ENCODE measurements at regions not wholly inside any gene's neighbourhood (a gene's known extent, or its start where the extent isn't known, plus 50 kb on each side); places are given as distances from the start of the nearest gene placed in this dataset.

GRCh38 chr18:65547046-65547445 lies 203.8 kb upstream of the CDH7 start:
- TF ChIP-seq CTCF (IDR thresholded peaks at IDR 0.05; ENCODE audit: extremely low read depth, missing control alignments): no peak
- DNase-seq (ENCODE audit: low spot score): no peak

GRCh38 chr18:65544701-65545100 lies 206.1 kb upstream of the CDH7 start:
- no peak for TF ChIP-seq CTCF (IDR thresholded peaks at IDR 0.05; ENCODE audit: extremely low read depth, missing control alignments)

GRCh38 chr18:65527879-65528633 lies 222.8 kb upstream of the CDH7 start:
- TF ChIP-seq CTCF (IDR thresholded peaks at IDR 0.05; ENCODE audit: extremely low read depth, missing control alignments): no peak
- no peak for DNase-seq (ENCODE audit: low spot score)

More at GRCh38 chr18:65544701-65545100, 206.1 kb upstream of the CDH7 start:
- DNase-seq (ENCODE audit: low spot score): no peak

- no peak for TF ChIP-seq CTCF (IDR thresholded peaks at IDR 0.05; ENCODE audit: extremely low read depth, missing control alignments)
- no peak for DNase-seq (ENCODE audit: low spot score)
Measured at GRCh38 chr18:65526099-65526498, 224.7 kb upstream of the CDH7 start.

GRCh38 chr18:65523461-65523860 lies 227.4 kb upstream of the CDH7 start:
- DNase-seq (ENCODE audit: low spot score): no peak
- TF ChIP-seq CTCF (IDR thresholded peaks at IDR 0.05; ENCODE audit: extremely low read depth, missing control alignments): no peak

GRCh38 chr18:65522907-65523306 lies 227.9 kb upstream of the CDH7 start:
- DNase-seq (ENCODE audit: low spot score): no peak
- no peak for TF ChIP-seq CTCF (IDR thresholded peaks at IDR 0.05; ENCODE audit: extremely low read depth, missing control alignments)

GRCh38 chr18:65516209-65516608 lies 234.6 kb upstream of the CDH7 start:
- DNase-seq (ENCODE audit: low spot score): no peak
- TF ChIP-seq CTCF (IDR thresholded peaks at IDR 0.05; ENCODE audit: extremely low read depth, missing control alignments): no peak

Measured in GM20000 (cell line).